ENCODE measurements at regions not wholly inside any gene's neighbourhood (a gene's known extent, or its start where the extent isn't known, plus 50 kb on each side); places are given as distances from the start of the nearest gene placed in this dataset.

DNA sequence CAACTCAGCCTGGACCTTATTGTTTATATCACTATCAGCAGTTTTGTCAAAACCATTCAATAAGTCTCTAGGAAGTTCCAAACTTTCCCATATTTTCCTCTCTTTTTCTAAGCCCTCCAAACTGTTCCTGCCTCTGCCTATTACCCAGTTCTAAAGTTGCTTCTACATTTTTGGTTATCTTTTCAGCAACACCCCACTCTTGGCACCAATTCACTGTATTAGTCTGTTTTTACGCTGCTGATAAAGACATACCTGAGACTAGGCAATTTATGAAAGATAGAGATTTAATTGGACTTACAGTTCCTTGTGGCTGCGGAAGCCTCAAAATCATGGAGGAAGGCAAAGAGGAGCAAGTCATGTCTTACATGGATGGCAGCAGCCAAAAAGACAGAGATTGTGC lies 744.4 kb upstream of the ADAMTS16 start:
- no peak for DNase-seq

DNA sequence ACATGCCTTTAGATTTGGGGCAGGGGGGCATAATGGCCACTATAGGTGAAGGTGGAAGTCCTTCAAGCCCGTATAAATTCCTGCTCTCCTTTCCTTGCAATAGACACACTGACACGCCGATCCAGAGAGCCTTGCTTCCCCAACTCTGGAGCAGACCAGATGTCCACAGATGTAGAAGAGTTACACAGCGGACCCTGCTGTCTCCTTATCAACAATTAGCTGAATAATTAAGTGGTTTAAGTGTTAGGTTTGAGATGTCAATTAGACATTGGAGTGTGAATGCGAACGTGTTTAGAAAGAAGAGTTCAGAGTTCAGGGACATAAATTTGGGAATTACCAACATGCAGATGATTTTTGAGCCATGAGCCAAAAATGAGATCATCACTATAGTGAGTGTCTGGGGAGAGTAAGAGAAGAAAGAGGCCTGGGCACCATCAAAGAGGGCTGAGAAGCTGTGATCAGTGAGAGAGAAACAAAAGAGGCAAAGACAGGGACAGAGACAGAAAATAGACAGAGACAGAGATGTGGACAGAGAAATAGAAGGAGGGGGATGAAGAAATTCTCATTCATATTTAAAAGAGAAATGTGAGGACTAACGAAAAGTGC lies 734.4 kb upstream of the ADAMTS16 start:
- DNase-seq = peak; percentile 57

DNA sequence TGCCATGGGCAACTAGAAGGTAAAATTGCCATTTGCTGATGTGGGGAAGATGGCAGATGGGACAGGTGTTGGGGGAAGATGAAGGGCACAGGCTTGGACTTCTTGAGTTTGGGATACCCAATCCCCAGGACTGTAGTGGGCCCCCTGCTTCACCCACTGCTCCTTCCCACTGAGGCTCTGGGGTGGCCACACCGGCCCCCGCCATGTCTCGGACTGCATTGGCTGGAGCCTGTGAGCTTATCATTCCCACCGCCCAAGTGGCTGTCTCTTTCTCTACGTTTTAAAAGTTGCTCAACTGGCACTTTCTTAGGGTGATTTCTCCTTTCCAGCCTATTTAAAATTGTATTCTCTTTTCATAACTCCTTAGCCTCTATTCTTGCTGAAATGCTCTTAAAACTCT lies 730.0 kb upstream of the ADAMTS16 start:
- no peak for DNase-seq

DNA sequence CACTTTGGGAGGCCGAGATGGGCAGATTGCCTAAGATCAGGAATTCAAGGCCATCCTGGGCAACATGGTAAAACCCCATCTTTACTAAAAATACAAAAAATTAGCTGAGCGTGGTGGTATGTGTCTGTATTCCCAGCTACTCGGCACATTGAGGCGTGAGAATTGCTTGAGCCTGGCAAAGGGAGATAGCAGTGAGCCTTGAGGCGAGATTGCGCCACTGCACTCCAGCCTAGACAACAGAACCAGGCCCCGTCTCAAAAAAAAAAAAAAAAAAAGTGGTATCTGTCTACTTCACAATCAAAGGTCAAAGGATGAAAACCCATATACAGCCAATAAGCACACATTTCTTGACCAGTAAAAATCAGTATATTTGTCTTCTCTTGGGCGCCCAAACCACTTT lies 728.5 kb upstream of the ADAMTS16 start:
- DNase-seq = no peak

DNA sequence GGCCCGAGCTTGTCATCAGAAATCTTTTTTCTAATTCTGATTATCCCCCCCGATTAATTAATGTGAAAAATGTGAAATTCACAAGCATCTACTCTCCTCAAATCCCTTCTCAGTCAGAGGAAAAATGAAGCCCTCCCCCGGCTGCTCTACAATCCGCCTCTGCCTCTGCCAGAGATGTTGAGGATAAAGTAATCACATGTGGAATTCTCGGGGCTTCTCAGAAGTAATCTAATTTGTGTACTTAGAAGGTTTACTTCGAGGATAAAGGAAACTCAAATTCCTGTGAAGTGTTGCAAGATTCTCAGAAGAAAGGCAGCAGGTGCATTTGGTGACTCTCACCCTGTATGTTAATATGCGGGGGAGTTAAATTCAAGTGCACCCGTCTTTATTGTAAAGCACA lies 726.1 kb upstream of the ADAMTS16 start:
- no peak for DNase-seq

DNA sequence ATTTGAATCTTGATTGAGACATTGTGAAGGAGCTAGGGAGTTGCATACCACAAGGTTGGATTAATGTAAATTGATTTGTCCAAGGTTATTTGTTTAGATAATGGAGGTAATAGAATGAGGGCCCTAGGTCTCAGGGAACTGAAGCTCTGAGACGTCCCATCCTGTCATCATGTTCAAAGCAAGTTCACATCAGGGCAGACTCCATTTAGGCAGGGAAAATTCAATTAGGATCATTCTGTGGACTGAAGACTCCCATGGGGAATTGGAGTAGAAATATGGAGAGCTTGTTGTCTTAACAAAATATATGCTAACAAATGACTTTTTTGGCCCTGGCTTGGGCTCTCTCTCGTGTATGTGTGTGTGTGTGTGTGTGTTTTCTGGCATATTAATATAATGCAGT lies 722.0 kb upstream of the ADAMTS16 start:
- no peak for DNase-seq

DNA sequence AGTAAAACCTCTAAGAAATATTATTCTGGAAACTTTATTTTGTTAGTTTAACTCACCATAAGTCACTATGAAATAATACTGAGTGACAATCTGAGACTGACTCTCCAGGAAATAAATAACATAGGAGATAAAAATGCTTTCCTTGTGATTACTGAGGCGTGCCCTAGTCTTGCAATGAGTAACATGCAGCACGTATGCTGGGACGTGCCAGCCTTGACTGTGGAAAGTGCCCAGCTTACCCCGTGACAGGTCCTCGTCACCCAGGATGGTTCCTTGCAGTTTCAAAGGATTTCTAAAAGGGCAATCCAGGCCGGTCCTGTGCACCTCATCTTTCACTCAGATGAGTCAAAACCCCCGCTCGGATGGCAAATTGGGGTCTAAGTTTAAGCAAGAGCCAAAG lies 720.8 kb upstream of the ADAMTS16 start:
- DNase-seq = no peak

DNA sequence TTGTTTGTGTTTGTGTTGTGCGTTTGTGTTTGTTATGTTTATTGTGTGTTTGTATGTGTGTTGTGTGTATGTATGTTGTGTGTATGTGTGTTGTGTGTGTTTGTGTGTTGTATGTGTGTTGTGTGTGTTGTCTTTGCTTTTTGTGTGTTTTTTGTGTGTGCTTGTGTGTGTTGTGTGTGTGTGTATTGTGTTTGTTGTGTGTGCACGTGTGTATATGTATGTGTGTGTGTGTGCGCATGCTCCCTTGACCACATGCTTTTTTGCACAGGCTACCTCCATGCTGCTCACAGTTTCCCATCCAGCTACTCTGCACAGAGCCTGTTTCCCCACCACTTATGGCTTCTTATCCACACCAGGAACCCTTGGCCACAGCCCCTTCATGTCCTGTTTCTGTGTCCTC lies 720.0 kb upstream of the ADAMTS16 start:
- no peak for DNase-seq

DNA sequence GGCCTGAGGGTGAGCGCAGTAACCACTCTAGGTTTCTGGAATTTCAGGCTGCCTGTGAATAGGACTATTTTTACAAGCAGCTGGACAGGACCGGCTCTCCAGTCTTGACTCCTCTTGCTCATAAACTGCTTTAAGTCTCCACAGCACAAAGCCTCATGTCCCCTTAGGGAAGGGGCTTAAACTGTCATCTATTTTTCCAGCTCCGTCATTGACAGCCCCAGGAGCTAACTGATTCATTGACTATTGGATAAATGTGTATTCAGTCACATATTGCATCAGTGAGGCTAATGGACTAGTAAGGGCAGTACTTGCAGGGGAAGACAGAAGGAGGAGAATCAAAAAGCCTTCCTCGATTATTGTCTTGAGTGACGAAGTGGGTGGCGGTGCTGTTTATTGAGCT lies 719.4 kb upstream of the ADAMTS16 start:
- no peak for DNase-seq

DNA sequence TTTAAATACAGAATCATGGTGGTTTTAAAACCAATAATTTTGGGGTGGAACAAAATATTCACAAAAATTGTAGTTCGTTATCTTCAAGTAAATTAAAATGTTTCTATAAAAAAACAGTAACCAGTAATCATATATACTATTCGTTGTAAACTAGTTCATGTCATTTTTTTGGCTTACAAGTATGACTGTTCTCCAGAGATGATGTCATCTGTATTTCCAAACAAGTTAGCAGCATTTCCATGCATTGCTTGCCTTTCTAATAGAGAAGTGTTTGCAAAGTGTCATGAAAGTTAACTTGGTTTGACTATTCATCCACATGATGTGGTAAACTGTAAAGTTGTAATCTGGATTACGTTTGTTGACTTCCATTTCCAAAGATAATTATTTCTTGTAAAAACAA lies 717.9 kb upstream of the ADAMTS16 start:
- peak; percentile 37 for DNase-seq

DNA sequence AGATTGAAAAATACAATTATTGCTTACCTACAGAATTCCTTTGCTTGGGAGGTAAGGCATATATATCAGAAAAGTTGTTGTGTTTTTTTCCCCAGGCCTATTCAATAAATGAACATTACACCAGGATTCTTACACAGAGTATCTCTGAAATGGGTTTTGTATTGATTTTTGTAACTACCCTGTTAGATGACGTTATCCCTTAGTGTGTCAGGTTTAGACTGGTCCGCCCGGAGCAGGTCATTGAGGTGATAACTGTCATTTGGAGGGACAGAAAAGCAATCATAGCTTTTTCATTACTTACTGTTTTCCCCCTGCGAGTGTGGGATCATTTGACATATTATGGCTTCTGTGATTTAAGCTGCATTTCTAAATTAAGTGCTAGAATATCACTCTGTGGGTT lies 715.2 kb upstream of the ADAMTS16 start:
- DNase-seq = no peak

DNA sequence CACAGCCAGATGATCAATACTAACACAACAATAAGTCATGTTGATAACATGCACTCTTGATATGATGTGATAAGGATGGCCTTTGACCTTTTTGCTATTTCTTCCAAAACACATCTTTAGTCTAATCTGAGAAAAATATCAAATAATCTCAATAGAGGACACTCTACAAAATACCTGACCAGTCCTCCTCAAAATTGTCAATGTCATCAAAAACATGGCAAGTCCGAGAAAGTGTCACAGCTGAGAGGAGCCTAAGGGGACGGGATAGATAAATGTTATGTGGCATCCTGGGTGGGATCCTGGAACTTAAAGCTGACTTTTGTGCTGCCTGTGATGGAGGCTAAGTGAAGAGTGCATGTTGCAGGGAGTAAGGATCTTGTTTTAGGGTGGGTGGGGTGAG lies 699.6 kb upstream of the ADAMTS16 start:
- DNase-seq = no peak

DNA sequence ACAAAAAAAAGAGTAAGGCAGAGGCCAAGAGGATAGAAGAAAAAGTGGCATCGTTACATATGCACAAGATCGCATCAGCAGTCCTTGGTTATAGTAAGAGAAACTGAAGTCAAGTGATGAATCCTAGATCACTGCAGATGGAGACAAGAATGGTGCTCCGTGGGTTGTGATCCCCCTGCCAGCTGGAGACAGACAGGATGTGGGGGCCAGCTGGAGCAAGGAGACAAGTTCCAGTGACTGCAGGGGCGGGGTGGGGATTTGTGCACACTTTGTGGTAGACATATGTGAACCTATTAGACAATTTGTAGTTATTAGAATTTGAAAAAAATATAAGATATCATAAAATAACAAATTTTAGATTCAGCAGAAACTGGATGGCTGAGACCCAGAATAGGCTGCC lies 697.9 kb upstream of the ADAMTS16 start:
- no peak for DNase-seq

DNA sequence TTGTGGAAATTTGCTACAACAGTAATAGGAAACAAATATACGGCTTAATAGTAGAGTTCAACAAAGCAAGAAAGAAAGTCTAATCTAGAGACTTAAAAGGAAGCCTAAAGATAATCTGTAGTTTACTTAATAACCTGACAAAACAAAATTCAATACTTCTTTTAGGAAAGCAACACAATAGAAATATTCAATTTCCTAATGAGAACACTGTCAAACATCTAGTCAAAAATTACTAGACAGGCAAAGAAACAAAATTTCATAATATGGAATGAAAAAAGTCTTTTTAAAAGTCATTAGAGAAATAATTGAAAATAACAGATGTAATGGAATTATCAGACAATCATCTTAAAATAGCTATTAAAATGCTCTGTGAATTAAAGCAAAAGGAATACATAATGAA lies 692.5 kb upstream of the ADAMTS16 start:
- no peak for DNase-seq

DNA sequence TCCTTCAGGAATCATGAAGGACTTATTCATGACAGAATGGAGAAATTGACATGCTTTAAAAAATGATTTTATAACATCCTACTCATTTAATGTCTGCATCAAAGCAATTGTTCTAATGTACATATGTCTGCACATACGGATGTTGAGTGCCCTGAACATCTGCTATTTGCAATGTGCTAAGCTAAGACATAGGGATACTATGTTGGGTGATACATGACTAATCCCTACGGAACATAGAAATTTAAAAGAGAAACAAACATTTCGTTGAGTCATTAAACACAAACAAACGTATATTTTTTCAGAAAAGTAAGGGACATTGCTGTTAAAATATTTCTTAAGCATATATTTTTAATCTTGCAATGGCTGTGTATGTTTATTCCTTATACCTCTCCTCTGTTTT lies 686.5 kb upstream of the ADAMTS16 start:
- peak; percentile 62 for DNase-seq

DNA sequence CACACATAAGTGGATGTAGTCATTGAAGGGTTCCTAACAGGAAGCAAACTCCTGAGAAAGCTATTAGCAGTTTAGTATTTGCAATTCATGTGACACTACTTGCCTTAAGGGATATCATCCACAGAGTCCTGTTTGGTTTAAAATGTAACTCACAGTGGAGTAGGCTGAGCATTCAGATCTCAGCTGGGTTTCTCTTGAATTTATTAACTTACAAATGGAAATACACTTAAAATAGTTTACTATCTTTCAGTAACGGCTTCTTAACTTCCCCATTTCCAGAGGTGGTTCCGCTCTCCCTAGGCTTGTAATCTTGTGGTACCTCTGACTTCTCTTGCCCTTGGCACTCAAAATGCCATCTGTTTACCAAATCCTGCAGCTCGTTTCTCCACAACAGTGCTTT lies 660.7 kb upstream of the ADAMTS16 start:
- DNase-seq = no peak

DNA sequence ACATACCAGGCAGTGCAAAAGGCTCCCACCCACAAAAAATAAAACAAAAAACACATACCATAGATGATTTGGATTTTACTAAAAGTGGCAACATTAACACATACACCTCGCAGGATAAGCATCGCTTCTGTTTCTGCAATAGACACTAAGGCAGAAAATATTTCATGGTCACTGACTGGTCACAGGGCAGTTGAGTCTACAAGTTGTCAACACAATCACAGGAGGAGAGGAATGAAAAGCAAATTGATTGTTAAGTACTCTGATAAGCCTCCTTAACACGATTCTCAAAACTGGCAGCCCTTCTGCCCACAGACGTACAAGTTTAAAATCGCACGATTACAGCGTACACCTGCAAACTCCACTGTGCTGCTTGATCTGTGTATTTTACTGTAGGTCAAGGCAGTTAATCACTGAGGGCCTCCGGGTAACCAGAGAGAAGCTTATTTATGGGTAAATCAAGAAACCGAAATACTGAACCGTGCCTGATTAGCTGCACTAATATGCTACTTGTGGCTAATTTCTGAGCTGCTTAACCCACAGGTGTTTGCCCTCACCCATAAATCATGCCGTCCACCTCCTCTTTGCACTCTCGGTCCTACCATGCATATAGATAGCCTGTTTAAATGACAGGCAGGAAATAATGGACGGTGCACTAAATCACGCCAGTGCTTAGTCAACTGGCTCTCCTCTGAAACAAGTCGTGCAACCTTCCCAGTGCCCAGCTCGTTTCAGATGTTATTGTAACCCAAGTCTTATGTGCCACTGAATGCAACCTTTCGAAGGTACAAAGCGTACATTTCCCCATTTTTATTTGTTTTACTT lies 659.4 kb upstream of the ADAMTS16 start:
- DNase-seq = no peak

DNA sequence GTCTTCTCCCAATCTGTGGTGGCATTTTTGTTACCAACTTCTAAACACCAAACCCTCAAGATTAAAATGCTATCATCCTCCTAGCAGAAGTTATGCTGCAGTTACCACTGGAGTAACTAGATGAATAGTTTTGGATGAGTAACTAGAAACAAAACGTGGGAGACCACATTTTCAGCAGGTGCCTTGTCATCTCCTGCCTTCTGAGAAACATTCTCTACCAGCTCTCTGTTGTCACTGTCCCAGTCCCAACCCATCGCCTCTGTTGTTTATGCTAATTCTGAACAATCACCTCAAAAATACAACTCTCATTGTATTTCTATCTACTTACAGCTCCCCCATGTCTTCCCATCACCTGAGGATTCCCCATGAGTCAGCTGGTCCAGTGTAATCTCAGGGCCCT lies 652.5 kb upstream of the ADAMTS16 start:
- DNase-seq = no peak

DNA sequence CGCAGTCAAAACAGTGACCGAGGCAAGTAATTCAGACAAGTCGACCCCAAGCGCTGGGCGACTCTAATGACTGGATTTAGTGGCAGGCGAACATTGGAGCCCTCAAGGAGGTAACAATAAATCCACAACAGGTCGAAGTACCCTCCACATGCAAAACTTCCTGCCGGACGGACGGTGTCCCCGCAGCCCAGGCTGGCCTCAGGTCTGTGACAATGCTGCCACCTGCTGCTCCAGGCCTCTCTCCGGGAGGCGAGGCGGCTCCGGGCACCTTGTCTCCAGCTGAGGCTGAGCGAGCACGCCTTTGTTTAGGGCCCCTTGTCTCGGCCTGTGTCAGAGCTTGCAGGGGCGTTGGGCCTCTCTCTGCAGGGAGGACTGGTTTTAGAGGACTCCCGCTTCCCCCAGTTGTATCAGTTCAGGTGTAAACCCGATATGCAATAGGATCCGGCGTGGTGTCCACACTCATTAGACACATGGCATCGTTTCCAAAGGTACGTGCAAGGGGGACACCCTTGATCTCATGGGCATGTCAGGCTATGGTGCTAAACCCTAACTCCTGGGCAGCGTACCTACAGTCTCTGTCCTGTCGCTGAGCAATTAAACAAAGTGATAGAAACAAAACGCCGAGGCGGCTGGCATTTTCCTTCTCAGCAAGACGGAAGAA lies 628.0 kb upstream of the ADAMTS16 start:
- DNase-seq = peak; percentile 44

DNA sequence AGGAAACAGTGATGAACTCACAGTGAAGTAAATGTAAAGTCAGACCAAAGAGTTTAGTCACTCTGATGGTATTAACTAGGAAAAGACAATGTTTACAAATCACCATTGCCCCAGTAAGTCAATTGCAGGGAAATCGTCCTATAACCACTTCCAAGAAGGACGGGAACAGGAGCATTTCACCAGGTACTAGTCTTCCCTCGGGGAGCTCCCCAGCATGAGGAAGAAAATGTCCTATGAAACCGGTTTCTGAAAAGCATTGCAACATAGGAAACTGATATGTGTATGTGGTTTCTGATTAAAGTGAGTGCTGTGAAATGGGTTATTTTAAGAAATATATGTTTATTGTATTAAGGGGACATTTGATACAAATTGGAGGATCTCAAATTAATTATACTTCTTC lies 626.7 kb upstream of the ADAMTS16 start:
- no peak for DNase-seq

DNA sequence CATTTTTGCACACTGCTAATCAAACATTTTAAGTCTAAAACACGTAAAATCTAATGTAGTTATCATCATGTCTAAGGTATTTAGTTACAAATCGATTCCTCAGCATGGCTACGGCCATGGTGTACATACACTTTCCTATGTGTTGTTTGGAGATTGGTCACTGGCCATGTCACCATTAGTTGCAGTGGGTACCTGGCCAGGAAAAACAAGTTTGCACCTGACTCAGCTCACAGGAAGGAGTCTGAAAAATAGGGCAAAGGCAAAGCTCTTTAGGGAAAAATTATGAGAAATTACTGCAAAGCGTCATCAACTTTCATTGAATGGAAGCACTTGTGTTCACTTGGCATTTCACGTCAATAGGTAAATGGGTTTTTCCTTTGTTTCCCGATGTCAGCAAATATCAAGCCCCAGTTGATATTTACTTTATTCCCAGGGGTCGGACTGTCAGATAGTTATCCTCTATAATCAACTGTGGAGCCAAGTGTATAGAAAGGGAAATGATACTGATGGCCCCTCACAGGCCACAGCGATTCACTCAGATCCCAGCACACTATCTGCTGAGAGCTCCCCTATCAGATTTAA lies 626.0 kb upstream of the ADAMTS16 start:
- DNase-seq = no peak

DNA sequence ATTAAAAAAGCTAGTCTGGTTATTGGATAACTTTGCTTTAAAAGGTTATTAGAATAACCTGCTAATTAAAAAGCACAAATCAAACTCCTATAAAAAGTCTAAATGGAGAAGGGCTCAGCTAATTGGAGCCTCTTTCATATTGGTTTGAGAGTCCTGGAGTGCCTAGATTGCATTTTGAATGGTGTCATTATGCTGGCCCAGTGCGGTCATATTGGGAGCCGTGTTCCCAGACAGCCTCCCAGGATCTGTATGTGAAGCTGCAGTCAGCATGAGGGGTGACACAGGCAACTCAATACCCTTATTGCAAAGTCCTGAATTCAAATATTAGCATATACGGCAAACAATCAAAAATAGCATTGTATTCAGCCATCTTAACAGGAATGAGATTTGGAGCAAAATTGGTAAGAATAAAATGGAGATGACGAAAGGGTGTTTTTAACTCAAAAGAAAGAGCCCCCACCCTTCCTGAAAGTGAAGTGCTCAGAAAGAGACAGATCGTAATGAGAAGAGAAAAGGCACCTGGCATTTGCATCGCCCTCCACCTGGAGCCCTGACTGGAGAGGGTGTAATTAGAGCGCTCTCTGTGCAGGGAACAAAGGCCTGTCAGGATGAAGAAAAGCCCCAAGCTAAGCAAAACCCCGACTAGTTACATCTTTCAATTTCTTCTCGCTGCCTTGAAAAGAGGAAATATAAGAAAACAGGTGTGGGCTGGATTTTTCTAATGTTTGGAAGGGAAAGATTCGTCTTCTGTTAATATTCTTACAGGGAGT lies 621.0 kb upstream of the ADAMTS16 start:
- DNase-seq = no peak

DNA sequence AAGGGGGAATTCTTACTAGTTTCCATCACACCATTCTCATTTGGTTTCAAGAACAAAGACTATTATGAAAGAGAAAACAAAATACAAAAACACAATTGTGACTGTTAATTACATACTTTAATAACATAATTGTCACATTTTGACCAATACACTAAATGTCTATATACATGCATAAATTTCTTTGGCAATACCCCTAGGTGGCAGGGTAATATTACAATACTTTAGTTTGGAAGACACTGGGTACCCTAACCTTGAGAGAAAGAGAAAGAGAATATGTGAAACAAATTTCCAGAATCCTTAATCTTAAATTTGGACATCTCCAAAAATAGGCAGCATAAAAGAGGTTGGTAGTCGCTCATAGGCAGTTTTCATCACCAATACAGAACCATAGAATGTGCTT lies 619.6 kb upstream of the ADAMTS16 start:
- DNase-seq = no peak
